ENCODE measurements at regions not wholly inside any gene's neighbourhood (a gene's known extent, or its start where the extent isn't known, plus 50 kb on each side); places are given as distances from the start of the nearest gene placed in this dataset.

DNA sequence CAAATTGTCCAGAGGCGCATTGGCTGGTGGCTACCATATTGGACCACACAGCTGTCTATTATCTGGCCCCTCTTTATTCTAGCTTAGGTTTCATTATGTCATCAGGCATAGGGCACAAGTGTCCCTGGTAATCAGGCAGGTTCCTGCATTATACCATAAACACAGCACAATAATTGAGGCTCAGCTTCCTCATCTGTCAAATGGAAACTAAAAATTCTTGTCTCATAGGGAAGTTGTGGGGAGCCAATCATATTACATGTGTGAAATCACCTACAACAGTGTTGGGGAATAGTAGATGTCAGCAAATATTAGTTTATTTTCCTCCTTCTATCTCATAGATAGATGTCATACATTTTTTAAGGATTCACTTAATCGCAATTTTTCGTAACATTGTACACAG is 231.0 kb upstream of the SORL1-AS1 start:
- DNase-seq (ENCODE audit: low spot score), result no peak
